ENCODE measurements at regions not wholly inside any gene's neighbourhood (a gene's known extent, or its start where the extent isn't known, plus 50 kb on each side); places are given as distances from the start of the nearest gene placed in this dataset.

DNA sequence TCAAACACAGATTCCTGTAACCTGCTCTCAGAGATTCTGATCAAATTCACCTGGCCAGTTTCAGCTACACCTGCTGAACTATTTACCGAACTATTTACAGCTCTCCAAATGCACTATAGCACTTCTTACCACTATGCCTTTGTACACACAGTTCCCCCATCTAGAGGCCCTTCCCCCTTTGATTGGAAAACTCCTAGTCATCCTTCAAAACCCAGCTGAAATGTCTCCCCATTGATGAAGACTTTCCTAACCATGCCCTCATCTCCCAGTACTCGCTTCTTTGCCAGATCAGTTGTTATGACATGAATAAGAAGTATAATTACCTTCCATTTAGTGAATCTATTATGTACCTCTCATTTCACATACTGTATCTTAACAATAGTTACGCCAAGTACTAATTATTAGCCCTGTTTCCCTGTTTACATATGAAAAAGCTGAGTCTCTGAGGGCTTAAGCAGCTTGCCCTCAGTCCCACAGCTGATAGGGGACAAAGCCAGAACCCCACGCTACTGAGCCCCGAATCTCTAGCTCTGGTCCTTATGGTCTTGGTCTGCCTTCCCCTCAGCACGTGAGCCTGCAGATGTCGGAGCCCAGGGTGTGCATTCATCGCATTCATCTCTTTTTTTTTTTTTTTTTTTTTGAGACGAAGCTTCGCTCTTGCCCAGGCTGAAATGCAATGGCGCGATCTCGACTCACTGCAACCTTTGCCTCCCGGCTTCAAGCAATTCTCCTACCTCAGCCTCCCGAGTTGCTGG is 64.7 kb upstream of the ASAP2 start:
- TF ChIP-seq POLR2A (IDR thresholded peaks at IDR 0.05; ENCODE audit: low read length) = no peak
- no peak for TF ChIP-seq GATA1 (IDR thresholded peaks at IDR 0.05; ENCODE audit: low read depth, low read length)

Data from erythroblast (primary cell).